ENCODE measurements at regions not wholly inside any gene's neighbourhood (a gene's known extent, or its start where the extent isn't known, plus 50 kb on each side); places are given as distances from the start of the nearest gene placed in this dataset.
A peak's percentile ranks its signal among the peaks of the same experiment; 100 is the strongest.
"Not testable (repeated sequence)": the region's sequence is repeated elsewhere in the genome, so short reads cannot be mapped to it uniquely, and the experiment has no call there.

DNA sequence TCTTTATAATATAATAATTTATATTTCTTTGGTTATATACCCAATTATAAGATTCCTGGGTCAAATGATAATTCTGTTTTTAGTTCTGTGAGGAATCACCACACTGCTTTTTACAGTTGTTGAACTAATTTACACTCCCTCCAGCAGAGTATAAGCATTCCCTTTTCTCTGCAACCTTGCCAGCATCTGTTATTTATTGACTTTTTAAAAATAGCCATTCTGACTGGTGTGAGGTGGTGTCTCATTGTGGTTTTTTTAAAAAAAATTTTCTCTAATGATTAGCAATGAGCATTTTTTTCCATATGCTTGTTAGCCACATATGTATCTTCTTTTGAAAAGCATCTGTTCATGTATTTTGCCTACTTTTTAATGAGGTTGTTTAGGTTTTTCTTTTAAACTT is 122.2 kb downstream of the ZNF486 start:
- in situ Hi-C loops (cut with MboI; ENCODE audit: low pct_ligation_motif_present in 1 of 4, low pct_unique_long_range_greater_than_20kb in 1 of 4, low sequenced_read_pairs in 3 of 4) (loop anchor here in 1 of 4 donors (25.0 kb wide), 1 partner anchor 752 kb away; the partner anchor contains the start of genes CILP2 and YJEFN3), intact Hi-C loops (cut with DNase I; ENCODE audit: low total_unique reads) (no loop called here)
- H3K27ac ChIP-seq: no peak overlapping the region
- no peaks in the 10 kb centered on the region for H3K9me3 ChIP-seq
- no peaks in the 10 kb centered on the region for H3K27me3 ChIP-seq
- no peaks in the 10 kb centered on the region for H3K36me3 ChIP-seq
- no peaks in the 10 kb centered on the region for H3K4me1 ChIP-seq
- no peak for DNase-seq
- H3K4me3 ChIP-seq: no peak overlapping the region
- no peak for TF ChIP-seq POLR2AphosphoS5 (IDR thresholded peaks at IDR 0.05)

DNA sequence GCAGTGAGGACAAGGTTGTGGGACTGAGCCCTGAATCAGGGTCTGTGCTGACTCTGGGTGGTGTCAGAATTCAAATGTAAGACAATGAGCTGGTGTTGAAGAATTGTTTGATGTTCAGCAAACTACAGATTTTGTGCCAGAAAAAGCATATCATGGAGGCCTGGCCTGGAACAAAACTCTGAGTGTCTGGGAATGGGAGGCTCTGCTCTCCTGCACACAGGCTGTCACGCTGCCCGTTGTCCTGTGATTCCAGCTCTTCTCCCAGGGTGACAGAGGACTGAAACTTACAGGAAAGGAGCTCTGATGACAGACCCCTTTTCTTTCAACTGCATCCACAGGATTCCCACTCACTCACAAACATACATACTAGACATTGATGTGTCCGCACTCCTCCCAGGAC is 120.1 kb downstream of the ZNF486 start:
- no peak overlapping the region for H3K27ac ChIP-seq
- H3K4me1 ChIP-seq: no peaks in the 10 kb centered on the region
- H3K4me3 ChIP-seq: no peak overlapping the region
- TF ChIP-seq POLR2AphosphoS5 (IDR thresholded peaks at IDR 0.05) (no peak), EP300 (IDR thresholded peaks at IDR 0.05; ENCODE audit: low read depth) (no peak), POLR2A (IDR thresholded peaks at IDR 0.05) (no peak)
- TF ChIP-seq, protein P1, sequence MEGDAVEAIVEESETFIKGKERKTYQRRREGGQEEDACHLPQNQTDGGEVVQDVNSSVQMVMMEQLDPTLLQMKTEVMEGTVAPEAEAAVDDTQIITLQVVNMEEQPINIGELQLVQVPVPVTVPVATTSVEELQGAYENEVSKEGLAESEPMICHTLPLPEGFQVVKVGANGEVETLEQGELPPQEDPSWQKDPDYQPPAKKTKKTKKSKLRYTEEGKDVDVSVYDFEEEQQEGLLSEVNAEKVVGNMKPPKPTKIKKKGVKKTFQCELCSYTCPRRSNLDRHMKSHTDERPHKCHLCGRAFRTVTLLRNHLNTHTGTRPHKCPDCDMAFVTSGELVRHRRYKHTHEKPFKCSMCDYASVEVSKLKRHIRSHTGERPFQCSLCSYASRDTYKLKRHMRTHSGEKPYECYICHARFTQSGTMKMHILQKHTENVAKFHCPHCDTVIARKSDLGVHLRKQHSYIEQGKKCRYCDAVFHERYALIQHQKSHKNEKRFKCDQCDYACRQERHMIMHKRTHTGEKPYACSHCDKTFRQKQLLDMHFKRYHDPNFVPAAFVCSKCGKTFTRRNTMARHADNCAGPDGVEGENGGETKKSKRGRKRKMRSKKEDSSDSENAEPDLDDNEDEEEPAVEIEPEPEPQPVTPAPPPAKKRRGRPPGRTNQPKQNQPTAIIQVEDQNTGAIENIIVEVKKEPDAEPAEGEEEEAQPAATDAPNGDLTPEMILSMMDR (IDR thresholded peaks at IDR 0.05): no peak
- no peaks in the 10 kb centered on the region for H3K9me3 ChIP-seq
- WGBS, 2 donors (ENCODE audit: low coverage in 1 of 2): 90% methylated on average over 3 of the region's 3 CpGs; no CpG with 5 or more reads in 1 of the 2 donors
- intact Hi-C loops (cut with DNase I; ENCODE audit: low total_unique reads): no loop called here
- H3K27me3 ChIP-seq: no peaks in the 10 kb centered on the region
- in situ Hi-C loops (cut with MboI; ENCODE audit: low pct_ligation_motif_present in 1 of 4, low pct_unique_long_range_greater_than_20kb in 1 of 4, low sequenced_read_pairs in 3 of 4): loop anchor here in 1 of 4 donors (25.0 kb wide), 1 partner anchor 750 kb away; the partner anchor contains the start of genes CILP2 and YJEFN3
- no peaks in the 10 kb centered on the region for H3K36me3 ChIP-seq
- no peak for DNase-seq

DNA sequence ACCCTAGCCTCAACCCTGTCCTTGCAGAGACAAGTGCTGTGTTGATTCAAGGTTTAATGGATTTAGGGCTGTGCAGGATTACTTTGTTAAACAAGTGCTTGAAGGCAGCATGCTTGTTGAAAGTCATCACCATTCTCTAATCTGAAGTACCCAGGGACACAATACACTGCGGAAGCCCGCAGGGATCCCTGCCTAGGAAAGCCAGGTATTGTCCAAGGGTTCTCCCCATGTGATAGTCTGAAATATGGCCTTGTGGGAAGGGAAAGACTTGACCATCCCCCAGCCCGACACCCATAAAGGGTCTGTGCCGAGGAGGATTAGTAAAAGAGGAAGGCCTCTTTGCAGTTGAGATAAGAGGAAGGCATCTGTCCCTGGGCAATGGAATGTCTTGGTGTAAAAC is 118.9 kb downstream of the ZNF486 start:
- intact Hi-C loops (cut with DNase I; ENCODE audit: low total_unique reads); H3K9me3 ChIP-seq; H3K4me3 ChIP-seq; H3K27ac ChIP-seq; H3K4me1 ChIP-seq; H3K27me3 ChIP-seq; DNase-seq; H3K36me3 ChIP-seq: not testable (repeated sequence)
- in situ Hi-C loops (cut with MboI; ENCODE audit: low pct_ligation_motif_present in 1 of 4, low pct_unique_long_range_greater_than_20kb in 1 of 4, low sequenced_read_pairs in 3 of 4): loop anchor here in 1 of 4 donors (25.0 kb wide), 1 partner anchor 749 kb away; the partner anchor contains the start of genes CILP2 and YJEFN3
- WGBS, 2 donors (ENCODE audit: low coverage in 1 of 2): 43 to 68% methylated on average over 3 to 4 of the region's 4 CpGs

DNA sequence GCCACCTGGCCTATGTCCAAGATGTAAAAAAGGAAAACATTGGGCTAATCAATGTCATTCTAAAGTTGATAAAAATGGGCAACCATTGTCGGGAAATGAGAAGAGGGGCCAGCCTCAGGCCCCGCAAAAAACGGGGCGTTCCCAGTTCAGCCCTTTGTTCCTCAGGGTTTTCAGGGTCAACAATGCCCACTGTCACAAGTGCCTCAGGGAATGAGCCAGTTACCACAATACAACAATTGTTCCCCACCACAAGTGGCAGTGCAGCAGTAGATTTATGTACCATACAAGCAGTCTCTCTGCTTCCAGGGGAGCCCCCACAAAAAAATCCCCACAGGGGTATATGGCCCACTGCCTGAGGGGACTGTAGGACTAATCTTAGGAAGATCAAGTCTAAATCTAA is 112.5 kb downstream of the ZNF486 start:
- Histone ChIP-seq H3K4me1 (peaks cover 0 to 3% (median 0%) of the 10 kb centered on the region in 4 donors), H3K36me3 (no peaks in the 10 kb centered on the region), H3K27ac (no peak overlapping the region), H3K4me3 (no peak overlapping the region), H3K9me3 (no peaks in the 10 kb centered on the region), H3K27me3 (no peaks in the 10 kb centered on the region)
- in situ Hi-C loops (cut with MboI; ENCODE audit: low pct_ligation_motif_present in 1 of 4, low pct_unique_long_range_greater_than_20kb in 1 of 4, low sequenced_read_pairs in 3 of 4) (loop anchor here in 1 of 4 donors (25.0 kb wide), 1 partner anchor 742 kb away; the partner anchor contains the start of genes CILP2 and YJEFN3), intact Hi-C loops (cut with DNase I; ENCODE audit: low total_unique reads) (loop anchor here (10.0 kb wide), 1 partner anchor 285 kb away; no protein-coding TSS in a partner anchor)
- no peak for DNase-seq
- 80 to 95% methylated on average over 1 to 4 of the region's 4 CpGs for WGBS, 2 donors (ENCODE audit: low coverage in 1 of 2)
- TF ChIP-seq POLR2A (IDR thresholded peaks at IDR 0.05) (no peak), EP300 (IDR thresholded peaks at IDR 0.05; ENCODE audit: low read depth) (no peak), POLR2AphosphoS5 (IDR thresholded peaks at IDR 0.05) (no peak)
- TF ChIP-seq, protein P1 (IDR thresholded peaks at IDR 0.05): no peak

DNA sequence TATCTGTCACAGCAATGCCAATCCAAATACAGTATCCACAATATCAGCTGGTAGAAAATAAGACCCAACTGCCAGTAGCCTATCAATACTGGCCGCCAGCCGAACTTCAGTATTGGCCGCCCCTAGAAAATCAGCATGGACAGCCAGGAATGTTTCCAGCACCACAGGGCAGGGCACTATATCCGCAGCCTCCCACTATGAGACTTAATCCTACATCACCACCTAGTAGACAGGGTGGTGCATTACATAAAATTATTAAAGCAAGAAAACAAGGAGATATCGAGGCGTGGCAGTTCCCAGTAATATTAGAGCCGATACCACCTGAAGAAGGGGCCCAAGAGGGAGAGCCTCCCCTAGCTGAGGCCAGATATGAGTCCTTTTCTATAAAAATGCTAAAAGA is 111.3 kb downstream of the ZNF486 start:
- intact Hi-C loops (cut with DNase I; ENCODE audit: low total_unique reads): loop anchor here (10.0 kb wide), 1 partner anchor 284 kb away; no protein-coding TSS in a partner anchor
- Histone ChIP-seq H3K27ac (no peak overlapping the region), H3K36me3 (no peaks in the 10 kb centered on the region), H3K27me3 (no peaks in the 10 kb centered on the region), H3K4me1 (peaks cover 0 to 3% (median 0%) of the 10 kb centered on the region in 4 donors), H3K4me3 (no peak overlapping the region), H3K9me3 (no peaks in the 10 kb centered on the region)
- peak; percentile 12 for DNase-seq
- WGBS, 2 donors (ENCODE audit: low coverage in 1 of 2): 45 to 46% methylated on average over 6 to 7 of the region's 7 CpGs
- TF ChIP-seq, protein P1 (IDR thresholded peaks at IDR 0.05): peak in 3 of 5 experiments; percentile 33 to 57 (median 48)
- no peak for TF ChIP-seq POLR2A (IDR thresholded peaks at IDR 0.05)
- TF ChIP-seq EP300 (IDR thresholded peaks at IDR 0.05; ENCODE audit: low read depth): no peak
- TF ChIP-seq POLR2AphosphoS5 (IDR thresholded peaks at IDR 0.05): no peak
- in situ Hi-C loops (cut with MboI; ENCODE audit: low pct_ligation_motif_present in 1 of 4, low pct_unique_long_range_greater_than_20kb in 1 of 4, low sequenced_read_pairs in 3 of 4): loop anchor here in 1 of 4 donors (25.0 kb wide), 1 partner anchor 741 kb away; the partner anchor contains the start of genes CILP2 and YJEFN3

DNA sequence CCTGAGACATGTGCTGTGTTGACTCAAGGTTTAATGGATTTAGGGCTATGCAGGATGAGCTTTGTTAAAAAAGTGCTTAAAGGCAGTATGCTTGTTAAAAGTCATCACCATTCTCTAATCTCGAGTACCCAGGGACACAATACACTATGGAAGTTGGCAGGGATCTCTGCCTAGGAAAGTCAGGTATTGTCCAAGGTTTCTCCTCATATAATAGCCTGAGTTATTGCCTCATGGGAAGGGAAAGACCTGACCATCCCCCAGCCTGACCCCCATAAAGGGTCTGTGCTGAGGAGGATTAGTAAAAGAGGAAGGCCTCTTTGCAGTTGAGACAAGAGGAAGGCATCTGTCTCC is 109.7 kb downstream of the ZNF486 start:
- not testable (repeated sequence) for H3K9me3 ChIP-seq, H3K4me1 ChIP-seq, H3K36me3 ChIP-seq, H3K4me3 ChIP-seq, H3K27ac ChIP-seq, DNase-seq, H3K27me3 ChIP-seq
- intact Hi-C loops (cut with DNase I; ENCODE audit: low total_unique reads): loop anchor here (10.0 kb wide), 1 partner anchor 282 kb away; no protein-coding TSS in a partner anchor
- in situ Hi-C loops (cut with MboI; ENCODE audit: low pct_ligation_motif_present in 1 of 4, low pct_unique_long_range_greater_than_20kb in 1 of 4, low sequenced_read_pairs in 3 of 4): loop anchor here in 1 of 4 donors (25.0 kb wide), 1 partner anchor 739 kb away; the partner anchor contains the start of genes CILP2 and YJEFN3
- WGBS, 2 donors (ENCODE audit: low coverage in 1 of 2): 27 to 40% methylated on average over 1 of the region's 1 CpG

Data from transverse colon (tissue), 4 donors.